Activated CD8-positive, alpha-beta memory T cell treated with anti-CD3 and anti-CD28 coated beads, Interleukin-2, amount 10 ng/mL, durations not matched to agents 7 days and 5 days (primary cell): ENCODE measurements at regions not wholly inside any gene's neighbourhood (a gene's known extent, or its start where the extent isn't known, plus 50 kb on each side); places are given as distances from the start of the nearest gene placed in this dataset.

ENCODE experiments used
- ATAC-seq: fragments of 150-1000 bp; cut with Tn5 transposase; one replicate; pipeline ENCODE4 v1.10.0; 2021; ENCODE audit warnings: moderate library complexity
- CTCF ChIA-PET: fragments of 350-600 bp; sonication (Branson Sonifier 250); formaldehyde crosslinking; loops from one replicate; lab custom pipeline; 2021; ENCODE audit warnings: antibody characterized with exemption; lab: Charles Lee
- DNase-seq: peaks from one replicate; pipeline ENCODE4 v3.0.0-alpha.2; 2020
- H3K27ac Mint-ChIP-seq: one replicate; pipeline ENCODE4 v1.8.0; 2021; ENCODE audit warnings: mild to moderate bottlenecking, mixed read lengths
- H3K27me3 Mint-ChIP-seq: one replicate; pipeline ENCODE4 v1.8.0; 2021; ENCODE audit warnings: mixed read lengths
- H3K36me3 Mint-ChIP-seq: one replicate; pipeline ENCODE4 v1.8.0; 2021; ENCODE audit warnings: mild to moderate bottlenecking, mixed read lengths
- H3K4me1 Mint-ChIP-seq: one replicate; pipeline ENCODE4 v1.8.0; 2021; ENCODE audit warnings: mixed read lengths
- H3K4me3 Mint-ChIP-seq: one replicate; pipeline ENCODE4 v1.8.0; 2021; ENCODE audit warnings: mild to moderate bottlenecking, moderate library complexity, mixed read lengths
- H3K9me3 Mint-ChIP-seq: one replicate; pipeline ENCODE4 v1.8.0; 2022; ENCODE audit warnings: low read depth, mixed read lengths

DNA sequence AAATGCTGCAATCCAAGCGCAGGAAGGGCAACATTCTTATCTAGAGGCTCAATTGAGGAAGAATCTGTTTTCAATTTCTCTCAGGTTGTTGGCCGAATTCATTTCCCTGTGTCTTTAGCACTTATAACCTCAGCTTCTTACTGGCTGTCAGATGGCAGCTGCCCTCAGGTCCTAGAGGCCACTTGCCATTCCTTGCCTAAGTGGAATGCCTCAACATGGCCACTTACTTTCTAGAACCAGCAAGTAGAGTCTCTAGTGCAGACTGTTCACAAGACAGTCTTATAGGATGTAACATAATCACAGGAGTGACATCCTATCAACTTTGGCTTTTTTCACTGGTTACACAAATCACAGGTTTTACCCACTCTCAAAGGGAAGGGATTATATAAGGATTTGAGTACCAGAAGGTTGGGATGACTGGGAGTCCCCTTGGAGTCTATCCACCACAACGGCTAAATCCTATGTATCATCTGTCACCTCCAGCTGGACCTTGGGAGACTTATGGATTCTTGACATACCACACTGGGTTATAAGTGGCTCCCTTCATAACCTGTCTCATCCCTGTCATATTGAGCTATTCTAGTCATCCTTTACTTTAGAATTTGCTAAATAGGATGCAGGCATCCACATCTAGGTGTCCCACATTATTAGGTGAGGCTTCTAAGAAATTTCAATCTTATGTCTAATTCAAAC, 297.9 kb upstream of the CTSO start:
- Mint-ChIP-seq H3K36me3 (no peaks in the 10 kb centered on the region), H3K27ac (no peak overlapping the region), H3K27me3 (no peaks in the 10 kb centered on the region), H3K4me1 (no peaks in the 10 kb centered on the region), H3K4me3 (no peak overlapping the region), H3K9me3 (no peaks in the 10 kb centered on the region)
- ATAC-seq (no peak), DNase-seq (no peak)
- CTCF ChIA-PET, result no interaction called here

GRCh38 chr4:156248917-156249316, 295.3 kb upstream of the CTSO start:
- Mint-ChIP-seq H3K9me3 (no peaks in the 10 kb centered on the region), H3K27me3 (no peaks in the 10 kb centered on the region)

GRCh38 chr4:156247470-156247869, 293.8 kb upstream of the CTSO start:
- Mint-ChIP-seq H3K4me3 (no peak overlapping the region), H3K27me3 (no peaks in the 10 kb centered on the region), H3K9me3 (no peaks in the 10 kb centered on the region), H3K4me1 (no peaks in the 10 kb centered on the region), H3K36me3 (no peaks in the 10 kb centered on the region), H3K27ac (no peak overlapping the region)
- no peak for DNase-seq
- CTCF ChIA-PET, result no interaction called here
- no peak for ATAC-seq

More at GRCh38 chr4:156248917-156249316, 295.3 kb upstream of the CTSO start:
- Mint-ChIP-seq H3K4me3 (no peak overlapping the region), H3K27ac (no peak overlapping the region), H3K4me1 (no peaks in the 10 kb centered on the region), H3K36me3 (no peaks in the 10 kb centered on the region)
- ATAC-seq (no peak), DNase-seq (no peak)
- CTCF ChIA-PET, result no interaction called here

GRCh38 chr4:156243015-156243414, 289.3 kb upstream of the CTSO start:
- ATAC-seq (no peak), DNase-seq (no peak)
- H3K27ac Mint-ChIP-seq, result no peak overlapping the region
- CTCF ChIA-PET, result no interaction called here
- H3K4me3 Mint-ChIP-seq, result no peak overlapping the region
- H3K9me3 Mint-ChIP-seq, result peaks cover 1% of the 10 kb centered on the region
- H3K27me3 Mint-ChIP-seq, result no peaks in the 10 kb centered on the region
- no peaks in the 10 kb centered on the region for H3K36me3 Mint-ChIP-seq
- H3K4me1 Mint-ChIP-seq, result no peaks in the 10 kb centered on the region

DNA sequence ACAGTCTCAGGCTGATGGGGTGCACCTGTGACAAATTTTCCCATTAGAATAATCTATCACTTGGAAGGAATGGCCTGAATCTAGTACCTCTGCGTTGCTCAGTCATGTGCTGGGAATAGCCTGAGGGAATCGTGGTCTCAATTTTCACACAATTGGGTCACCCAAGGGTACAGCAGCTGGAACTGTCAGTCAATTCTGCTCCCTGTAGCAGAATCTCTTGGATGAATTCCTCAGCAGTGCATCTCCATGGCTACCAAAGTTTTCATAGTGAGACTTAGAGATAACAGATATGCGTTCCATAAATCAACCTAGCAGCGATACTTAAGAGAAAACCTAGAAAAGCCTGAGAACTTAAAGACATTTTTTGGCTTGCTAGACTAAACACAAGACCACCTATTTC, 288.7 kb upstream of the CTSO start:
- H3K27me3 Mint-ChIP-seq, result no peaks in the 10 kb centered on the region
- no peaks in the 10 kb centered on the region for H3K36me3 Mint-ChIP-seq
- no peak for DNase-seq
- CTCF ChIA-PET, result no interaction called here
- no peak for ATAC-seq
- no peak overlapping the region for H3K4me3 Mint-ChIP-seq
- H3K27ac Mint-ChIP-seq, result no peak overlapping the region
- peaks cover 3% of the 10 kb centered on the region for H3K9me3 Mint-ChIP-seq
- no peaks in the 10 kb centered on the region for H3K4me1 Mint-ChIP-seq

- Mint-ChIP-seq H3K4me1 (no peaks in the 10 kb centered on the region), H3K27me3 (no peaks in the 10 kb centered on the region), H3K27ac (no peak overlapping the region), H3K36me3 (no peaks in the 10 kb centered on the region), H3K9me3 (peaks cover 3% of the 10 kb centered on the region), H3K4me3 (no peak overlapping the region)
- no peak for ATAC-seq
- no peak for DNase-seq
- CTCF ChIA-PET, result no interaction called here
These were observed 288.2 kb upstream of the CTSO start for GRCh38 chr4:156241896-156242295.

DNA sequence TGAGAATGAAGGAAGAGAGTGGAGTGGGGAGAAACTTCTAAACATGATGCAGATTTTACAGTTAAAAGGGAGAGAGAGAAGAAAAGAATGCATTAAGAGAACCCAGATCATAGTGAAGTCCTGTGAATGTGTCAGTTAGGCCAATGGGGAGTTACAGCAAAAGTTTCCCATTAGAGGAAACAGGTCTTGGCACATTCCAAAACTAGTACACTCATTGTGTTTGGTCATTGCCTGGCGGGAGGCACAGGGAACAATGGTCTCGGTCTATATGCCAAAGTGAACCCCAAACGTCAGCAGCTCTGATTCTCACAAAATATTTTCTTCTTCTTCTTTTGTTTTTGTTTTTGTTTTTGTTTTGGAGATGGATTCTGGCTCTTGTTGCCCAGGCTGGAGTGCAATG, 284.5 kb upstream of the CTSO start:
- H3K4me1 Mint-ChIP-seq, result no peaks in the 10 kb centered on the region
- H3K9me3 Mint-ChIP-seq, result peaks cover 3% of the 10 kb centered on the region
- H3K27ac Mint-ChIP-seq, result no peak overlapping the region
- no peaks in the 10 kb centered on the region for H3K36me3 Mint-ChIP-seq
- DNase-seq (no peak), ATAC-seq (no peak)
- CTCF ChIA-PET, result no interaction called here
- no peaks in the 10 kb centered on the region for H3K27me3 Mint-ChIP-seq
- no peak overlapping the region for H3K4me3 Mint-ChIP-seq

GRCh38 chr4:156237231-156237630, 283.6 kb upstream of the CTSO start:
- Mint-ChIP-seq H3K27ac (no peak overlapping the region), H3K4me1 (no peaks in the 10 kb centered on the region), H3K9me3 (peaks cover 3% of the 10 kb centered on the region), H3K36me3 (no peaks in the 10 kb centered on the region), H3K4me3 (no peak overlapping the region), H3K27me3 (no peaks in the 10 kb centered on the region)
- no peak for DNase-seq
- CTCF ChIA-PET, result no interaction called here
- no peak for ATAC-seq

- no peak overlapping the region for H3K4me3 Mint-ChIP-seq
- H3K27me3 Mint-ChIP-seq, result no peaks in the 10 kb centered on the region
- CTCF ChIA-PET, result no interaction called here
- H3K4me1 Mint-ChIP-seq, result no peaks in the 10 kb centered on the region
- no peak for DNase-seq
- no peak for ATAC-seq
- H3K36me3 Mint-ChIP-seq, result no peaks in the 10 kb centered on the region
- no peak overlapping the region for H3K27ac Mint-ChIP-seq
- H3K9me3 Mint-ChIP-seq, result no peaks in the 10 kb centered on the region
These were observed 276.5 kb upstream of the CTSO start for GRCh38 chr4:156230176-156230575.

- Mint-ChIP-seq H3K36me3 (no peaks in the 10 kb centered on the region), H3K27me3 (no peaks in the 10 kb centered on the region), H3K4me3 (no peak overlapping the region), H3K27ac (no peak overlapping the region), H3K4me1 (no peaks in the 10 kb centered on the region), H3K9me3 (no peaks in the 10 kb centered on the region)
- DNase-seq (no peak), ATAC-seq (no peak)
- CTCF ChIA-PET, result no interaction called here
These were observed 275.0 kb upstream of the CTSO start for GRCh38 chr4:156228676-156229075.

DNA sequence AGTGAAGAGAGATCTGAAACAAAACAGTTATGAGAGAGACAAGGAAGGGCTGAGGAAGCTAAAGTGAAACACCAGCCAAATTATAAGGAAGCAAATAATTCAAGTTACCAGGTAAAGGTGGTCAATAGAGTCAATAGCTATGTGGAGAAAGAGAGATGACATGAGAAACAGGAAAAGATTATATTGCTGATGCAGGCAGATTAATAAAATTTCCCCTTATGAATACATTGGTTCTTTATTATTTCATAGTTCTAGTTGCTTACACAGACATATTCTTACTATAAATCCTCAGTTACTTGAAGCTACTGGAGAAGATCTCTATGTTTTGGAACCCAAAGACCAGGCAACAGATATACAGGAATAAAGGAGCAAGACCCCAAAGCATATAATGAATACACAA, 273.7 kb upstream of the CTSO start:
- CTCF ChIA-PET, result no interaction called here
- ATAC-seq (no peak), DNase-seq (no peak)
- Mint-ChIP-seq H3K9me3 (no peaks in the 10 kb centered on the region), H3K4me3 (no peak overlapping the region), H3K27me3 (no peaks in the 10 kb centered on the region), H3K36me3 (no peaks in the 10 kb centered on the region), H3K27ac (no peak overlapping the region), H3K4me1 (no peaks in the 10 kb centered on the region)

DNA sequence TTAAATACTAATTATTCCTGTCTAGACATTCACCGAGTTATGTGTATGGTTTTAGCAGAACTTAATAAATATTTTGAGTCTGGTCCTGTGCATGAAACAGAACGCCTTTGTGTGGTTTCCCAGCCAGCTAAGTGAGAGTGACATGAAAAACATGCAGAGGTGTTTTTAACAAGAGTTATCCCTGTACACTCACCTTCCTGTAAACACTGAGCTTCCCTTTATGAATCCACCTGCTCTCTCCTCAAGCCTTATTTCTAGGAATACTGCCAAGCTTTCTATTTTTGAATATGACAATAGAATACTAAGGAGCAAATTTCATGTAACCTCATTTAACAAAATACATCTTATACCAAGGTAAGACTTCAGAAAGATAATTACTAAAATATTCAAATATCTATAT, 270.3 kb upstream of the CTSO start:
- DNase-seq (no peak), ATAC-seq (no peak)
- Mint-ChIP-seq H3K27me3 (no peaks in the 10 kb centered on the region), H3K4me1 (no peaks in the 10 kb centered on the region), H3K36me3 (no peaks in the 10 kb centered on the region), H3K4me3 (no peak overlapping the region), H3K9me3 (peaks cover 3% of the 10 kb centered on the region), H3K27ac (no peak overlapping the region)
- CTCF ChIA-PET, result no interaction called here

GRCh38 chr4:156217236-156217635, 263.6 kb upstream of the CTSO start:
- DNase-seq, result no peak
- Mint-ChIP-seq H3K36me3 (no peaks in the 10 kb centered on the region), H3K4me1 (no peaks in the 10 kb centered on the region), H3K27ac (no peak overlapping the region), H3K27me3 (no peaks in the 10 kb centered on the region), H3K9me3 (peaks cover 3% of the 10 kb centered on the region), H3K4me3 (no peak overlapping the region)
- ATAC-seq, result no peak
- CTCF ChIA-PET, result no interaction called here

DNA sequence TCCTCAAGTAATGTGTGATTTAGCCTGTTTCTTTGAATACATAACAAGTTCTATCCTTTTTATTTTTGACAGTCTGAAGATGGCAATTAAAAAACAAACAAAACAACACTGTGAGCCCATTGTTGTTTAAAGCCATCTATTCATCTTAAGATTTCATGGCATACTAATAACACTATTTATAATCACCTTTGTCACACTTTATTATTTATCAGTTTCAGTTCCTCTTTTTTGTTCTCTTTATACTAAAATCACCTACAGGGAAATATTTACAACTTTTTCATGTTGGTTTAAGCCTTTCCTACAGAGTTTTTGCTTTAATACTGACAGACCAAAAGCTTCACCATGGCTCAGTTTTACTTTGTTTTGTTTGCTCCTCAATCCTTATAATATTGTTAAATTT, 247.4 kb upstream of the CTSO start:
- no peak overlapping the region for H3K4me3 Mint-ChIP-seq
- H3K27ac Mint-ChIP-seq, result no peak overlapping the region
- no peaks in the 10 kb centered on the region for H3K36me3 Mint-ChIP-seq
- CTCF ChIA-PET, result no interaction called here
- ATAC-seq (no peak), DNase-seq (no peak)
- H3K9me3 Mint-ChIP-seq, result peaks cover 4% of the 10 kb centered on the region
- H3K27me3 Mint-ChIP-seq, result no peaks in the 10 kb centered on the region
- no peaks in the 10 kb centered on the region for H3K4me1 Mint-ChIP-seq

- Mint-ChIP-seq H3K36me3 (no peaks in the 10 kb centered on the region), H3K9me3 (peaks cover 2% of the 10 kb centered on the region), H3K4me3 (no peak overlapping the region), H3K27me3 (no peaks in the 10 kb centered on the region), H3K27ac (no peak overlapping the region), H3K4me1 (no peaks in the 10 kb centered on the region)
- no peak for DNase-seq
- CTCF ChIA-PET, result no interaction called here
- ATAC-seq, result no peak
These were observed 244.8 kb upstream of the CTSO start for GRCh38 chr4:156198511-156198910.
